MCF 10A (cell line): ENCODE measurements at regions not wholly inside any gene's neighbourhood (a gene's known extent, or its start where the extent isn't known, plus 50 kb on each side); places are given as distances from the start of the nearest gene placed in this dataset.

Source experiments
- BruUV-seq: library from RNA; stranded (reverse); fragments of 400-500 nt; replicated peaks from 2 replicates; lab custom pipeline; 2021; lab: Mats Ljungman, UMichigan
- CTCF ChIA-PET: fragments of 300-600 bp; sonication (Branson Sonifier 250); formaldehyde crosslinking; extraction: SDS; loops from one replicate; lab custom pipeline; 2021; ENCODE audit warnings: antibody characterized with exemption, inconsistent platforms; lab: Yijun Ruan, JAX
- POLR2A ChIA-PET: fragments of 300-600, 350-650 bp; sonication (Branson Sonifier 250); formaldehyde crosslinking; extraction: SDS; loops from one replicate; lab custom pipeline; 2020; ENCODE audit warnings: antibody characterized with exemption, inconsistent platforms; lab: Yijun Ruan, JAX
- DNase-seq: peaks from one replicate; pipeline ENCODE4 v3.0.0-alpha.2; 2018; ENCODE audit not compliant: unreplicated experiment
- H3K27ac Mint-ChIP-seq: one replicate; pipeline ENCODE4 v1.8.0; 2022; ENCODE audit warnings: mild to moderate bottlenecking, low read depth, mixed read lengths; ENCODE audit not compliant: unreplicated experiment
- H3K27me3 Mint-ChIP-seq: one replicate; pipeline ENCODE4 v1.8.0; 2022; ENCODE audit warnings: mixed read lengths; ENCODE audit not compliant: insufficient read depth, unreplicated experiment
- H3K36me3 Mint-ChIP-seq: one replicate; pipeline ENCODE4 v1.8.0; 2022; ENCODE audit warnings: mild to moderate bottlenecking, moderate library complexity, mixed read lengths; ENCODE audit not compliant: insufficient read depth, unreplicated experiment
- H3K4me1 Mint-ChIP-seq: one replicate; pipeline ENCODE4 v1.8.0; 2022; ENCODE audit warnings: mixed read lengths; ENCODE audit not compliant: insufficient read depth, unreplicated experiment
- H3K4me3 Mint-ChIP-seq: one replicate; pipeline ENCODE4 v1.8.0; 2022; ENCODE audit warnings: mild to moderate bottlenecking, moderate library complexity, mixed read lengths; ENCODE audit not compliant: unreplicated experiment
- H3K9me3 Mint-ChIP-seq: one replicate; pipeline ENCODE4 v1.8.0; 2022; ENCODE audit warnings: mixed read lengths; ENCODE audit not compliant: unreplicated experiment
- CTCF ChIP-seq: fragments of 200-600 bp; IDR thresholded peaks from one replicate; pipeline ENCODE4 v1.8.0; 2022; ENCODE audit warnings: antibody characterized with exemption, mild to moderate bottlenecking; ENCODE audit not compliant: unreplicated experiment
- intact Hi-C: fragments of 100-400 bp; cut with micrococcal nuclease; formaldehyde crosslinking; loops from 2 replicates; pipeline ENCODE4 v1.14.1; 2022

- Mint-ChIP-seq H3K36me3 (no peaks in the 10 kb centered on the region), H3K27ac (no peak overlapping the region), H3K4me1 (no peaks in the 10 kb centered on the region), H3K4me3 (no peak overlapping the region), H3K9me3 (no peaks in the 10 kb centered on the region), H3K27me3 (no peaks in the 10 kb centered on the region)
- TF ChIP-seq CTCF: no peak
- intact Hi-C loops: no loop called here
- ChIA-PET CTCF (interaction anchor here (0.7 kb wide), 1 partner anchor 713 kb away, joined by 3 read pairs; no protein-coding TSS in a partner anchor), POLR2A (no interaction called here)
- no peak for DNase-seq
- no TSS peak for BruUV-seq
These were observed 1034.6 kb upstream of the LRRN3 start for GRCh38 chr7:110056331-110056730.

GRCh38 chr7:110058401-110058800 lies 1032.5 kb upstream of the LRRN3 start:
- Mint-ChIP-seq H3K36me3 (no peaks in the 10 kb centered on the region), H3K9me3 (no peaks in the 10 kb centered on the region), H3K27me3 (no peaks in the 10 kb centered on the region), H3K4me1 (no peaks in the 10 kb centered on the region), H3K27ac (no peak overlapping the region), H3K4me3 (no peak overlapping the region)
- no peak for TF ChIP-seq CTCF
- CTCF ChIA-PET: interaction anchor here (0.7 kb wide), 1 partner anchor 132 kb away, joined by 3 read pairs; no protein-coding TSS in a partner anchor
- intact Hi-C loops: no loop called here
- POLR2A ChIA-PET: no interaction called here
- no TSS peak for BruUV-seq
- no peak for DNase-seq

- no TSS peak for BruUV-seq
- no peak for TF ChIP-seq CTCF
- ChIA-PET CTCF (no interaction called here), POLR2A (no interaction called here)
- no peak overlapping the region for H3K27ac Mint-ChIP-seq
- no peaks in the 10 kb centered on the region for H3K36me3 Mint-ChIP-seq
- H3K4me3 Mint-ChIP-seq: no peak overlapping the region
- intact Hi-C loops: no loop called here
- H3K27me3 Mint-ChIP-seq: no peaks in the 10 kb centered on the region
- no peaks in the 10 kb centered on the region for H3K9me3 Mint-ChIP-seq
- no peak for DNase-seq
- H3K4me1 Mint-ChIP-seq: no peaks in the 10 kb centered on the region
These were observed 1029.5 kb upstream of the LRRN3 start for GRCh38 chr7:110061387-110061786.

- Mint-ChIP-seq H3K27ac (no peak overlapping the region), H3K36me3 (no peaks in the 10 kb centered on the region), H3K4me3 (no peak overlapping the region), H3K4me1 (no peaks in the 10 kb centered on the region), H3K9me3 (no peaks in the 10 kb centered on the region), H3K27me3 (no peaks in the 10 kb centered on the region)
- intact Hi-C loops: no loop called here
- DNase-seq: no peak
- BruUV-seq: no TSS peak
- CTCF ChIA-PET: no interaction called here
- POLR2A ChIA-PET: no interaction called here
- TF ChIP-seq CTCF: no peak
These were observed 1025.8 kb upstream of the LRRN3 start for GRCh38 chr7:110065121-110065520.
